GM13976 (cell line): ENCODE measurements at regions not wholly inside any gene's neighbourhood (a gene's known extent, or its start where the extent isn't known, plus 50 kb on each side); places are given as distances from the start of the nearest gene placed in this dataset.
A peak's percentile ranks its signal among the peaks of the same experiment; 100 is the strongest.

ENCODE experiments used
- DNase-seq: peaks from one replicate; pipeline ENCODE4 v3.0.0; 2012; ENCODE audit warnings: low spot score
- in situ Hi-C: fragments of 300-500 bp; cut with MboI; formaldehyde crosslinking; loops from one replicate; pipeline ENCODE4 v1.12.0; 2022; ENCODE audit warnings: low sequenced_read_pairs, mixed read lengths, inconsistent platforms; ENCODE audit not compliant: unreplicated experiment
- TF ChIP-seq, protein P1 (sequence below): IDR thresholded peaks from 2 replicates; pipeline ENCODE4 v1.5.1; 2012; ENCODE audit warnings: borderline replicate concordance, mild to moderate bottlenecking; ENCODE audit not compliant: insufficient read depth; ENCODE audit errors: extremely low read depth, missing control alignments, control extremely low read depth

GRCh38 chr5:156199045-156199444 is 127.9 kb upstream of the SGCD start:
- no peak for DNase-seq
- TF ChIP-seq, protein P1, sequence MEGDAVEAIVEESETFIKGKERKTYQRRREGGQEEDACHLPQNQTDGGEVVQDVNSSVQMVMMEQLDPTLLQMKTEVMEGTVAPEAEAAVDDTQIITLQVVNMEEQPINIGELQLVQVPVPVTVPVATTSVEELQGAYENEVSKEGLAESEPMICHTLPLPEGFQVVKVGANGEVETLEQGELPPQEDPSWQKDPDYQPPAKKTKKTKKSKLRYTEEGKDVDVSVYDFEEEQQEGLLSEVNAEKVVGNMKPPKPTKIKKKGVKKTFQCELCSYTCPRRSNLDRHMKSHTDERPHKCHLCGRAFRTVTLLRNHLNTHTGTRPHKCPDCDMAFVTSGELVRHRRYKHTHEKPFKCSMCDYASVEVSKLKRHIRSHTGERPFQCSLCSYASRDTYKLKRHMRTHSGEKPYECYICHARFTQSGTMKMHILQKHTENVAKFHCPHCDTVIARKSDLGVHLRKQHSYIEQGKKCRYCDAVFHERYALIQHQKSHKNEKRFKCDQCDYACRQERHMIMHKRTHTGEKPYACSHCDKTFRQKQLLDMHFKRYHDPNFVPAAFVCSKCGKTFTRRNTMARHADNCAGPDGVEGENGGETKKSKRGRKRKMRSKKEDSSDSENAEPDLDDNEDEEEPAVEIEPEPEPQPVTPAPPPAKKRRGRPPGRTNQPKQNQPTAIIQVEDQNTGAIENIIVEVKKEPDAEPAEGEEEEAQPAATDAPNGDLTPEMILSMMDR: no peak
- in situ Hi-C loops: no loop called here

DNA sequence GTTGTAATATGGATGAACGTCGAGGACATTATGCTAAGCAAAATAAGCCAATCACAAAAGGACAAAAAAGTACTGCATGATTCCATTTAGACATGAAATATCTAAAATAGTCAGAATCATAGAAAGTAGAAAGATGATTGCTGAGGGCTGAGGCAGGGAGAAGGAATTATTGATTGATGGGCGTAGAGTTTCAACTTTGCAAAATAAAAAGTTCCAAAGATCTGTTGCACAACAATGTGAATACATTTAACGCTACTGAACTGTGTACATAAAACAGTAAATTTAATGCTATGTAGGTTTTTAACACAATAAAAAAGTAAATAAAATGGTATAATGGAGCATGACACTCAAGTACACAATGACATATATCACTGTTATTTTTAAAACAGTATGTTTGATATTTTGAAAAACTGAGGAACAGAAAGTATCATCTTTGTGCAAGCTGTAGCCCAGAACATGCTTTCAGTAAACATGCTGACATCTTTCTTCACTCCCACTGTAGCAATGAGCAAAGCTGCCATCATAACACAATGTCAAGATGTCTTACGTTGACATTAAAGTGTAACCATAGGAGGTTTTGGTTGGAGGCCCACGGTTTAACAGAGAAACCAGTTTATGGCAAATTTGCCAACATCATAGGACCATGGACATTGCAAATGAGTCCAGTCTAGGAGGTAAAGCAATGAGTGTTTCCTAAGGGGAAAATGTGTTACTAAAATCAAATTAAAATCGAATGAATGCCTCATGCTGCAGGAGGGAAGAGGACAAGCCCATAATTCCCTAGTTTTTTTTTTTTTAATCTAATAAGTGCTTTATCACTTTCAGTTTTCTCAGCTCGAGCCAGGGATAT is 125.8 kb upstream of the SGCD start:
- in situ Hi-C loops: no loop called here
- no peak for DNase-seq
- TF ChIP-seq, protein P1: no peak

DNA sequence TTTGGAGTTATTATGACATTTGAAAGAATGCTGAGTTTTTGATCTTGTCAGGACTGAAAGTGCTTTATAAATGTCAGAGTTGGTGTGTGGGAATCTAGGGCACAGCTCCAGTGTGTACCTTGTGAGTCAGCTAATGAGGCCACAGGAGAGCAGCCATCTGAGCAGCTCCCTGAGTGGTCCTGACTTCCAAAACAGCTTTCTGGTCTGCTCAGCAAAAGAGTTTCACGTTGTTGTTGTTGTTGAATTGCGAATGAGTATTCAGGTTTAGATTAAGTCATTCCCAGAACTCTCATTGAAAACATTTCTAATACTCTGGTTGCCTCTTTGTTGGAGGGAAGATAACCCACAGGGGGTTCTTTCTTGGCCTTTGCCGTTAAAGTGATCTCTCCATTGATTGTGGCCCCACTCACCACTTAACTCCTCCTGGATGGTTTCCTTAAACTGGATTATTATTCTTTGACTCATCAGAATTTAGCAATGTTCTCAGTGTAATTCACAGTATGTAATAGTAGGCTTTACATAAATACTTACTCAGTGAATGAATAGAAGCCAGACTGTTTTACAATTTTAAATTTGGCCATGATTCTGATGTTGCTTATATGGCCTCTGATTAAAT is 125.1 kb upstream of the SGCD start:
- TF ChIP-seq, protein P1: no peak
- in situ Hi-C loops: no loop called here
- no peak for DNase-seq

DNA sequence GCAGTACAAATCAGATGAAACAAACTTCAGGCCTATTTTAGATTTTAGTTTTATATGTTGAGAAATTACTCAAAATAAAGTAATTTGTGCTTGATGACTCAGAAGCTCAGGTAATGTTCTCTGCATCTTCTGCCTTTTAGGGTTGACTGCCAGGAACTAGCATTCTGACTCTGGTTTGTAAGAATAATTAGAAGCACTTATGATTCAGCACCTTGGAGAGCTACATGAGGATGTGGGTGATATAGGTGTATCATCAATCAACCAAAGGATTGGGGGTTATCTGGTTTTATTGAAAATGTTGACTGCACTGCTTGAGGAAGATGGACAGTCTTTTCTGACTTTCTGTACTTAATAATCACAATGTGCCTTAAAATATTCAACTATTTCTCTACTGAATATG is 118.7 kb upstream of the SGCD start:
- TF ChIP-seq, protein P1: no peak
- DNase-seq: peak; percentile 6
- in situ Hi-C loops: no loop called here

DNA sequence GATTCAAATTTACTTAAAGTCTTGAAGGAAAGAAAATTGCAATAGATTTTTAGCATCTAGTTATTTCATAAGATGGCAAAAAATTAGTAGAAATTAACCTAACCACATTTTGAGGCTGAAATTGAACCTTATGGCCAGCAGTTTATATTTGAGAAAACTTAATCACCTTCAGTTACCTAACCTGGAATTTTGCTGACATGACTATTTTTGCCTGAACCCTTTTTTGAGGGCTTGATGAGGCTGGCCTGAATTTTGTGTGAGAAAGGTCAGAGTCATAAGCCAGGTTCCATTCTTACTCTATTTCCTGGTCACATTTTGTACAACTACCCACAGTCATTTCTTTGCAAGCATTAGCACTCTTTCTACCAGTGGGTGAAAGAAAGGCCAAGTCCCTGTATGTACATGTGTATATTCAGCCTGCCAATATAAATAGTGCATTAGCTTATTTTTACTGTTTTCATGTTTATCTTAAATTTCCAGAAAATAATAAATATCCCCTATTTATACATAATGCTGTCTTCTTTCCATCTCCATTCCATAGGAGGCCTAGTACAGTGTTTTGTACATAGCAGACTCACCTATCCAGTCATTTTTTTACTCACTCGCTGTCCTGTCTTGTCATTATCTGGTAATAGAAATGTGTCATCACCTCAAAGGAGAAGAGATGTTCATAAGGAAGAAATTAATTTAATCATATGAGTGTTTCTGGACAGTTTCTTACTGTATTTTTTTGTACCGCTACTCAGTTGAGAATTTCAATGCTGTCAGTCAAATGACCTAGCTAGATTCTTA is 108.4 kb upstream of the SGCD start:
- TF ChIP-seq, protein P1: no peak
- in situ Hi-C loops: no loop called here
- DNase-seq: no peak

DNA sequence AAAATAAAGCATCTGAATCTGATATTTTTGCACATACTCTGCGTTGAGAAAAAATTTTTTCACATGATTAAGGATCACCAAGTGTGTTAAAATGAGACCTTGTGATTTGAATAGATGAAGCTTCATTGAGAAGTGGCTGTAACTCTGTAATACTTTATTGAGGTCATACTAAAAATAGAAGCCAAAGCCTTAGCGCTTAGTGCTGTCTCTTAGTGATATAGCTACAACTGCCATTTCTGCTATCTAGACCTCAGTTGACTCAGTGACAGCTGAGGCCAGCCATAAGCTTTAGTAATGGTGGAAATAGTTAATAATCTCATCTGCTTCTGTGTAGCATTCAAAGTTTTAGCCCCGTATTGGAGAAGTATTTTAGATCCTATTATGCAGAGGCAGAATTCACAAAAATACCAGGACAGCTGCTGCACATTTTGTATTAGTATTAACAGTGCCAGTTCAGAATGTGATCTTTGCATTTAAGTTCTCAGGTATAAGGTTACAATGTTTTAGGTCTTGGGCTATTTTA is 107.4 kb upstream of the SGCD start:
- DNase-seq: no peak
- in situ Hi-C loops: no loop called here
- TF ChIP-seq, protein P1: no peak
